HepG2 (cell line): ENCODE measurements at regions not wholly inside any gene's neighbourhood (a gene's known extent, or its start where the extent isn't known, plus 50 kb on each side); places are given as distances from the start of the nearest gene placed in this dataset.

Experiments
- CTCF ChIP-seq: sonication (generic); formaldehyde crosslinking; IDR thresholded peaks from 2 replicates; pipeline ENCODE4 v1.5.0; 2020; ENCODE audit warnings: mild to moderate bottlenecking, missing genetic modification reagents, moderate library complexity
- KLF9 ChIP-seq: IDR thresholded peaks from 2 replicates; pipeline ENCODE4 v1.6.1; 2016; ENCODE audit warnings: low read depth
- MXD1 ChIP-seq: sonication (generic); formaldehyde crosslinking; IDR thresholded peaks from 2 replicates; pipeline ENCODE4 v1.4.0; 2020; ENCODE audit warnings: mild to moderate bottlenecking, missing genetic modification reagents
- POLR2A ChIP-seq, 2 experiments: IDR thresholded peaks; 2 replicates each; pipeline ENCODE4 v1.6.1; 2011; ENCODE audit warnings: low read depth in 2 of 2, low read length in 2 of 2, mild to moderate bottlenecking in 1 of 2, moderate library complexity in 1 of 2; ENCODE audit not compliant: insufficient read depth in 1 of 2
- POLR2AphosphoS2 ChIP-seq: IDR thresholded peaks from 2 replicates; pipeline ENCODE4 v1.6.1; 2011; ENCODE audit warnings: low read depth, low read length, improper control_type of control experiment
- RFX5 ChIP-seq: IDR thresholded peaks from 2 replicates; pipeline ENCODE4 v1.6.1; 2011; ENCODE audit warnings: low read depth, low read length, improper control_type of control experiment
- TFE3 ChIP-seq: IDR thresholded peaks from 2 replicates; pipeline ENCODE4 v1.6.1; 2016
- ZBTB44 ChIP-seq: sonication (generic); formaldehyde crosslinking; IDR thresholded peaks from 2 replicates; pipeline ENCODE4 v1.4.0; 2020; ENCODE audit warnings: missing genetic modification reagents
- ZMAT3 ChIP-seq: sonication (generic); formaldehyde crosslinking; conservative IDR thresholded peaks from 2 replicates; pipeline ENCODE4 v1.7.0; 2021; ENCODE audit warnings: missing genetic modification reagents
- ZNF224 ChIP-seq: sonication (generic); formaldehyde crosslinking; IDR thresholded peaks from 2 replicates; pipeline ENCODE4 v1.5.0; 2020; ENCODE audit warnings: mild to moderate bottlenecking, missing genetic modification reagents
- ZNF501 ChIP-seq: sonication (generic); formaldehyde crosslinking; IDR thresholded peaks from 2 replicates; pipeline ENCODE4 v1.5.1; 2020; ENCODE audit warnings: mild to moderate bottlenecking, moderate library complexity, missing genetic modification reagents
- ZNF556 ChIP-seq: sonication (generic); formaldehyde crosslinking; IDR thresholded peaks from 2 replicates; pipeline ENCODE4 v1.4.0; 2020; ENCODE audit warnings: mild to moderate bottlenecking, missing genetic modification reagents, borderline replicate concordance

GRCh38 chr9:1171546-1171945, 121.4 kb downstream of the DMRT2 start:
- TF ChIP-seq ZNF556 (CRISPR knock-in tag) (no peak), MXD1 (CRISPR knock-in tag) (no peak), ZNF501 (CRISPR knock-in tag) (no peak), RFX5 (no peak), POLR2AphosphoS2 (no peak), TFE3 (CRISPR knock-in tag) (no peak), ZBTB44 (CRISPR knock-in tag) (no peak), KLF9 (CRISPR knock-in tag) (no peak), CTCF (no peak), POLR2A (IDR thresholded peaks at IDR 0.05; ENCODE audit: insufficient read depth in 1 of 2, low read depth in 2 of 2, low read length in 2 of 2) (no peak), ZNF224 (CRISPR knock-in tag) (no peak), ZMAT3 (CRISPR knock-in tag) (no peak)
